H1 (cell line): ENCODE measurements at regions not wholly inside any gene's neighbourhood (a gene's known extent, or its start where the extent isn't known, plus 50 kb on each side); places are given as distances from the start of the nearest gene placed in this dataset.

Experiments used
- CTCF ChIA-PET: fragments of 300-600 bp; sonication (Branson Sonifier 250); formaldehyde crosslinking; loops from one replicate; lab custom pipeline; 2021; ENCODE audit not compliant: partially characterized antibody; lab: Charles Lee
- POLR2A ChIA-PET: fragments of 300-600 bp; sonication (Branson Sonifier 250); formaldehyde crosslinking; loops from one replicate; lab custom pipeline; 2021; ENCODE audit warnings: inconsistent platforms; ENCODE audit not compliant: partially characterized antibody; lab: Charles Lee
- DNase-seq, 2 experiments: peaks; one replicate each; pipeline versions ENCODE4 v3.0.0 to v3.0.0-alpha.2; 2010 to 2022; ENCODE audit warnings: low spot score in 2 of 2, low read depth in 1 of 2, mixed read lengths in 1 of 2
- FAIRE-seq: peaks from 2 replicates; lab custom pipeline; 2011; peaks lifted over from hg19 to GRCh38; lab: Jason Lieb, UNC
- H2AFZ ChIP-seq: 2 replicates; pipeline ENCODE4 v1.8.1; 2012; ENCODE audit warnings: low read length, inconsistent platforms
- H2AK5ac ChIP-seq: 2 replicates; pipeline ENCODE4 v1.6.1; 2013; ENCODE audit warnings: low read depth, low read length
- H2BK120ac ChIP-seq: replicated peaks from 2 replicates; pipeline ENCODE3; 2013; ENCODE audit warnings: low read depth, low read length, inconsistent platforms
- H2BK12ac ChIP-seq: 2 replicates; pipeline ENCODE4 v1.6.1; 2013; ENCODE audit warnings: low read depth, low read length
- H2BK15ac ChIP-seq: 2 replicates; pipeline ENCODE4 v1.6.1; 2013; ENCODE audit warnings: low read length
- H2BK20ac ChIP-seq: 2 replicates; pipeline ENCODE4 v1.6.1; 2013; ENCODE audit warnings: low read length
- H2BK5ac ChIP-seq: 2 replicates; pipeline ENCODE4 v1.6.1; 2013; ENCODE audit warnings: low read depth, low read length
- H3K14ac ChIP-seq: 2 replicates; pipeline ENCODE4 v1.6.1; 2013; ENCODE audit warnings: inconsistent platforms; ENCODE audit not compliant: insufficient read length
- H3K18ac ChIP-seq: 2 replicates; pipeline ENCODE4 v1.6.1; 2013; ENCODE audit warnings: low read length; ENCODE audit errors: extremely low read depth
- H3K23ac ChIP-seq: 2 replicates; pipeline ENCODE4 v1.6.1; 2013; ENCODE audit warnings: inconsistent platforms; ENCODE audit not compliant: insufficient read length
- H3K23me2 ChIP-seq: 2 replicates; pipeline ENCODE4 v1.6.1; 2013; ENCODE audit warnings: low read depth, low read length
- H3K27ac ChIP-seq: 2 replicates; pipeline ENCODE4 v1.6.1; 2011; ENCODE audit warnings: low read depth, low read length, inconsistent platforms
- H3K27me3 ChIP-seq, 4 experiments: replicated peaks in 1 of 4; 1 replicate in 1 of 4; 2 replicates in 3 of 4; pipeline versions ENCODE4 v1.6.1 to v1.8.1; 2011 to 2013; ENCODE audit warnings: low read length in 3 of 4, mild to moderate bottlenecking in 3 of 4, inconsistent platforms in 2 of 4, mixed read lengths in 2 of 4, moderate library complexity in 1 of 4; ENCODE audit not compliant: control insufficient read depth in 3 of 4, insufficient read depth in 3 of 4; ENCODE audit errors: extremely low read depth in 1 of 4
- H3K36me3 ChIP-seq, 4 experiments: 2 replicates each; pipeline versions ENCODE4 v1.6.1 to v1.8.1; 2011 to 2013; ENCODE audit warnings: mild to moderate bottlenecking in 4 of 4, low read length in 3 of 4, moderate library complexity in 2 of 4, control low read depth in 1 of 4, inconsistent platforms in 1 of 4; ENCODE audit not compliant: insufficient read depth in 4 of 4, control insufficient read depth in 2 of 4
- H3K4ac ChIP-seq: replicated peaks from 2 replicates; pipeline ENCODE3; 2013; ENCODE audit warnings: low read length, low read depth, mixed read lengths, inconsistent platforms; ENCODE audit not compliant: insufficient read length
- H3K4me1 ChIP-seq, 4 experiments: replicated peaks in 1 of 4; 1 replicate in 1 of 4; 2 replicates in 3 of 4; pipeline versions ENCODE4 v1.6.1 to v1.8.1; 2011 to 2013; ENCODE audit warnings: low read length in 3 of 4, inconsistent platforms in 2 of 4, mixed read lengths in 1 of 4; ENCODE audit not compliant: insufficient read depth in 4 of 4, control insufficient read depth in 3 of 4
- H3K4me2 ChIP-seq, 2 experiments: 2 replicates each; pipeline versions ENCODE4 v1.6.1 to v1.8.1; 2011 to 2013; ENCODE audit warnings: low read depth in 2 of 2, low read length in 2 of 2, control low read depth in 1 of 2, inconsistent platforms in 1 of 2, mild to moderate bottlenecking in 1 of 2; ENCODE audit not compliant: insufficient read depth in 1 of 2
- H3K4me3 ChIP-seq, 4 experiments: fragments of 200-600, 300-600 bp in 1 of 4; sonication (generic), shearing (Covaris generic), sonication (Bioruptor Twin) in 1 of 4; 2 replicates each; pipeline versions ENCODE4 v1.5.1 to v1.8.1; 2011 to 2016; ENCODE audit warnings: low read length in 4 of 4, low read depth in 3 of 4, control low read depth in 2 of 4, inconsistent platforms in 2 of 4, mild to moderate bottlenecking in 2 of 4, mixed read lengths in 1 of 4, moderate library complexity in 1 of 4; ENCODE audit not compliant: insufficient read depth in 2 of 4; ENCODE audit errors: extremely low read depth in 1 of 4
- H3K56ac ChIP-seq: replicated peaks from 2 replicates; pipeline ENCODE3; 2013; ENCODE audit warnings: low read depth, mild to moderate bottlenecking, mixed read lengths, low read length, inconsistent platforms; ENCODE audit not compliant: insufficient read length
- H3K79me1 ChIP-seq: 2 replicates; pipeline ENCODE4 v1.6.1; 2013; ENCODE audit warnings: low read depth, low read length, control low read depth
- H3K79me2 ChIP-seq, 2 experiments: 2 replicates each; pipeline versions ENCODE4 v1.6.1 to v1.8.1; 2012 to 2013; ENCODE audit warnings: low read length in 2 of 2, mild to moderate bottlenecking in 2 of 2, inconsistent platforms in 1 of 2; ENCODE audit not compliant: insufficient read depth in 2 of 2, control insufficient read depth in 1 of 2
- H3K9ac ChIP-seq, 4 experiments: replicated peaks in 1 of 4; 1 replicate in 1 of 4; 2 replicates in 3 of 4; pipeline versions ENCODE4 v1.6.1 to v1.8.1; 2011 to 2013; ENCODE audit warnings: low read depth in 3 of 4, low read length in 3 of 4, control low read depth in 2 of 4, mild to moderate bottlenecking in 2 of 4, moderate library complexity in 2 of 4, inconsistent platforms in 1 of 4; ENCODE audit errors: extremely low read depth in 1 of 4
- H3K9me3 ChIP-seq, 2 experiments: 2 replicates each; pipeline versions ENCODE4 v1.6.1 to v1.8.1; 2012 to 2013; ENCODE audit warnings: mild to moderate bottlenecking in 2 of 2, moderate library complexity in 2 of 2, control low read depth in 1 of 2, inconsistent platforms in 1 of 2, low read depth in 1 of 2, low read length in 1 of 2, mixed read lengths in 1 of 2; ENCODE audit not compliant: insufficient read depth in 2 of 2
- H4K20me1 ChIP-seq, 2 experiments: replicated peaks in 1 of 2; 2 replicates each; pipeline versions ENCODE3 to v1.8.1; 2011 to 2013; ENCODE audit warnings: inconsistent platforms in 2 of 2, low read length in 2 of 2, mild to moderate bottlenecking in 1 of 2; ENCODE audit not compliant: insufficient read depth in 2 of 2, control insufficient read depth in 1 of 2
- H4K5ac ChIP-seq: 2 replicates; pipeline ENCODE4 v1.6.1; 2013; ENCODE audit warnings: low read length, low read depth, mixed read lengths, inconsistent platforms; ENCODE audit not compliant: insufficient read length
- H4K8ac ChIP-seq: 2 replicates; pipeline ENCODE4 v1.8.0; 2013; ENCODE audit warnings: mild to moderate bottlenecking, moderate library complexity, low read length, inconsistent platforms; ENCODE audit not compliant: insufficient read depth; ENCODE audit errors: extremely low read depth
- H4K91ac ChIP-seq: replicated peaks from 2 replicates; pipeline ENCODE3; 2013; ENCODE audit warnings: low read length, mixed read lengths, inconsistent platforms; ENCODE audit not compliant: insufficient read length
- TAF1 ChIP-seq: IDR thresholded peaks from 2 replicates; pipeline ENCODE4 v1.6.1; 2011; ENCODE audit warnings: mild to moderate bottlenecking, low read depth, low read length
- WGBS, 2 experiments: shearing (Covaris generic) in 1 of 2; methylation state at CpG; one replicate each; pipeline versions ENCODE4 v1.1.6 to v1.1.7; 2013 to 2015; ENCODE audit warnings: low lambda C conversion rate in 2 of 2, mixed read lengths in 2 of 2, inconsistent platforms in 1 of 2, low coverage in 1 of 2, missing lambda C conversion rate in 1 of 2; ENCODE audit not compliant: insufficient replicate concordance in 2 of 2, insufficient coverage in 1 of 2, insufficient read length in 1 of 2; ENCODE audit errors: extremely low coverage in 1 of 2, missing lambda C conversion rate in 1 of 2; 5-methylcytosine and 5-hydroxymethylcytosine counted together

DNA sequence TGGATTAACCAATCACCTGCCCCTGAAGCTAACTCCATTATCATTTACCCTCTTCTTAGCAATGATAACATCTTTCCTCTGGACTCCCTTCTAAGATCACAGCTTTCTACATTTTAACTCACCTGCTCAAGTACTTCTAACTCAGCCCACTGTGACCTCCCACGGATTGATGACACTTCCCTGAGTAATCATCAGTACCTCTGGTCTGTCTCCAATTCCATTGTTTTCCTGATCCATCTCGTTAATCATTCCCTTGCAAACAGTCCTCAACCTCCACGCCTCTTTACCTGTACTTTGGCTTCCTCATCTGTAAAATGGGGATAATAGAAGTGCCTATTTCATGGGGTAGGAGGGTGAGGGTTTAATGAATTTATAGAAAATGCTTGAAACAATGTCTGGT is 195.3 kb upstream of the APP start:
- no peak overlapping the region for H2BK20ac ChIP-seq
- FAIRE-seq (no peak), DNase-seq (no peak)
- no peak overlapping the region for H3K4me2 ChIP-seq
- no peak overlapping the region for H2AK5ac ChIP-seq
- H4K20me1 ChIP-seq, result no peaks in the 10 kb centered on the region
- H3K36me3 ChIP-seq, result no peaks in the 10 kb centered on the region
- no peak for TF ChIP-seq TAF1
- H2BK5ac ChIP-seq, result no peak overlapping the region
- H3K23ac ChIP-seq, result no peak overlapping the region
- 87% methylated on average over 3 of the region's 3 CpGs; no CpG with 5 or more reads in 1 of the 2 experiments for WGBS, 2 experiments
- no peak overlapping the region for H4K5ac ChIP-seq
- no peak overlapping the region for H3K9ac ChIP-seq
- no peak overlapping the region for H2BK12ac ChIP-seq
- H3K23me2 ChIP-seq, result no peaks in the 10 kb centered on the region
- H3K27me3 ChIP-seq, result no peaks in the 10 kb centered on the region
- no peak overlapping the region for H2BK120ac ChIP-seq
- H3K4ac ChIP-seq, result no peak overlapping the region
- H3K14ac ChIP-seq, result no peak overlapping the region
- no peaks in the 10 kb centered on the region for H3K9me3 ChIP-seq
- H3K79me2 ChIP-seq, result no peaks in the 10 kb centered on the region
- H3K18ac ChIP-seq, result no peak overlapping the region
- no peak overlapping the region for H2AFZ ChIP-seq
- CTCF ChIA-PET, result interaction anchor here (0.7 kb wide), 1 partner anchor 15 kb away, joined by 3 read pairs; no protein-coding TSS in a partner anchor
- H3K4me1 ChIP-seq, result no peaks in the 10 kb centered on the region
- H4K8ac ChIP-seq, result no peak overlapping the region
- no peak overlapping the region for H3K56ac ChIP-seq
- H3K79me1 ChIP-seq, result no peaks in the 10 kb centered on the region
- POLR2A ChIA-PET, result no interaction called here
- H2BK15ac ChIP-seq, result no peak overlapping the region
- no peak overlapping the region for H3K4me3 ChIP-seq
- no peak overlapping the region for H4K91ac ChIP-seq
- no peak overlapping the region for H3K27ac ChIP-seq
